C4-2B (cell line): ENCODE measurements at regions not wholly inside any gene's neighbourhood (a gene's known extent, or its start where the extent isn't known, plus 50 kb on each side); places are given as distances from the start of the nearest gene placed in this dataset.

Experiments
- ZFX ChIP-seq: fragments of 450-650 bp; IDR thresholded peaks from 2 replicates; pipeline ENCODE4 v1.6.1; 2017
- TF ChIP-seq, protein P1 (sequence below): fragments of 450-650 bp; conservative IDR thresholded peaks from 2 replicates; pipeline ENCODE4 v1.5.1; 2017; ENCODE audit warnings: mild to moderate bottlenecking

DNA sequence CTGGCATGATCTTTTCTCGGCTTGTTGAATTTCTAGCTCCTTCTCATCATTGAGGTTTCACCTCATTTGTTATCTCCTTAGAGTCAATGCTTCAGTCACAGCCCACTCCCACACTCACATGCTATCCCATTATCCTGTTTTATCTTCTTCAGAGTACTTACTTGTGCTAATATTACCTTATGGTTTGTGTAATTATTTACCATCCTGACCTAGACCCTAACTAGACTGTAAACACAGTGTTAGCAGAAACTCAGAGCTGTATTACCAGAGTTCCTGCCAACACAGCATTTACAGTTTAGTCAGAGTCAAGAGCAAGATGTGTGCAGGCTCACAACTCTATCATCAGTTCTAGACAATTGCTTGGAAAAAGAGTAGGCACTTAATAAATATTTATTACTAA is 144.7 kb downstream of the OTOL1 start:
- TF ChIP-seq, protein P1, sequence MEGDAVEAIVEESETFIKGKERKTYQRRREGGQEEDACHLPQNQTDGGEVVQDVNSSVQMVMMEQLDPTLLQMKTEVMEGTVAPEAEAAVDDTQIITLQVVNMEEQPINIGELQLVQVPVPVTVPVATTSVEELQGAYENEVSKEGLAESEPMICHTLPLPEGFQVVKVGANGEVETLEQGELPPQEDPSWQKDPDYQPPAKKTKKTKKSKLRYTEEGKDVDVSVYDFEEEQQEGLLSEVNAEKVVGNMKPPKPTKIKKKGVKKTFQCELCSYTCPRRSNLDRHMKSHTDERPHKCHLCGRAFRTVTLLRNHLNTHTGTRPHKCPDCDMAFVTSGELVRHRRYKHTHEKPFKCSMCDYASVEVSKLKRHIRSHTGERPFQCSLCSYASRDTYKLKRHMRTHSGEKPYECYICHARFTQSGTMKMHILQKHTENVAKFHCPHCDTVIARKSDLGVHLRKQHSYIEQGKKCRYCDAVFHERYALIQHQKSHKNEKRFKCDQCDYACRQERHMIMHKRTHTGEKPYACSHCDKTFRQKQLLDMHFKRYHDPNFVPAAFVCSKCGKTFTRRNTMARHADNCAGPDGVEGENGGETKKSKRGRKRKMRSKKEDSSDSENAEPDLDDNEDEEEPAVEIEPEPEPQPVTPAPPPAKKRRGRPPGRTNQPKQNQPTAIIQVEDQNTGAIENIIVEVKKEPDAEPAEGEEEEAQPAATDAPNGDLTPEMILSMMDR = no peak
- no peak for TF ChIP-seq ZFX
